Suprapubic skin (tissue), 4 donors: ENCODE measurements at regions not wholly inside any gene's neighbourhood (a gene's known extent, or its start where the extent isn't known, plus 50 kb on each side); places are given as distances from the start of the nearest gene placed in this dataset.

Experiments used
- EP300 ChIP-seq: sonication (generic); formaldehyde crosslinking; IDR thresholded peaks from one replicate; pipeline ENCODE4 v1.6.1; 2017; ENCODE audit warnings: antibody characterized with exemption
- POLR2A ChIP-seq, 2 donors: fragments of 450-650 bp; IDR thresholded peaks; one replicate each; pipeline ENCODE4 v1.6.1; 2017; ENCODE audit warnings: antibody characterized with exemption in 2 of 2, mild to moderate bottlenecking in 2 of 2, moderate library complexity in 2 of 2
- POLR2AphosphoS5 ChIP-seq, 3 donors: sonication (generic); formaldehyde crosslinking; IDR thresholded peaks; one replicate each; pipeline ENCODE4 v1.6.1; 2017; ENCODE audit warnings: antibody characterized with exemption in 3 of 3
- TF ChIP-seq, protein P1 (sequence below), 2 donors: fragments of 200-600 bp in 1 of 2; fragments of 450-650 bp in 1 of 2; sonication (generic) in 1 of 2; IDR thresholded peaks; one replicate each; pipeline ENCODE4 v1.5.1; 2016 to 2019; ENCODE audit warnings: antibody characterized with exemption in 2 of 2, mild to moderate bottlenecking in 1 of 2, moderate library complexity in 1 of 2

DNA sequence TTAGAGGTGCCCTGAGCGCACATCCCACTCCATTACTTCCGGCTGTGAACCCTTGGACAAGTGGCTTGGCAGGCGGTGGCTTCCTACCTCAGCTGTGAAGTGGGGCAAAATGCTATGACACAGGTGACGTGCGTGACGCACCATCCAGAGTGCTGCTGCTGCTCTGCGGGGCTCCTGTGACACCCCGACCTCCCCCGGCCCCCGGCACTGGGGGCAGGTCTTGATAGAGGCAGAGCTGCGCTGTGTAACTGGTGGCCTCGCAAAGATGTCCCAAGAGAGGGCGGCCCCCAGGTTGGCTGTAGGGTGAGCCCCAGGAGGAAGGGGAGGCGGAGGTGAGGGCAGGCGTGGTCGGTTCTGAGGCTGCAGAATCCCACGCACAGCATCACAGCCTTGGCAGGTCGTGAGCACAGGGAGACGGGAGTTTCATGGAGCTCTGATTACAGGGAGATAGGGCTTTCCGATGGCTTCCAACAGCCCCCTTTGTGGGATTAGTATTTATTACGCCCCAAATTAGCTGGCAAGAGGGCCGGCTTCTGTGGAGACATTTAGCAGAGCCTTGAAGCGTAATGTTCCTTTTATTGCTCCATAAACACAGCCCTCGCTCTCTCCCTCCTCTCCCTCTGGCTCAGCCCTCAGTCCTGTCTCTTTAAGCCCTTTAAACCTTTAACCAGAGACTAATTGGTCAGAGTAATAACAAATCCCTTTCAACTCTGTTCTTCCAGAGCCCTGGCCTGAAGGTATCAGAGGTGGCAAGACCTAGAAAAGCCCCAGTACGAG lies 328.1 kb downstream of the C16orf95 start:
- TF ChIP-seq POLR2A (IDR thresholded peaks at IDR 0.05), result no peak
- TF ChIP-seq, protein P1, sequence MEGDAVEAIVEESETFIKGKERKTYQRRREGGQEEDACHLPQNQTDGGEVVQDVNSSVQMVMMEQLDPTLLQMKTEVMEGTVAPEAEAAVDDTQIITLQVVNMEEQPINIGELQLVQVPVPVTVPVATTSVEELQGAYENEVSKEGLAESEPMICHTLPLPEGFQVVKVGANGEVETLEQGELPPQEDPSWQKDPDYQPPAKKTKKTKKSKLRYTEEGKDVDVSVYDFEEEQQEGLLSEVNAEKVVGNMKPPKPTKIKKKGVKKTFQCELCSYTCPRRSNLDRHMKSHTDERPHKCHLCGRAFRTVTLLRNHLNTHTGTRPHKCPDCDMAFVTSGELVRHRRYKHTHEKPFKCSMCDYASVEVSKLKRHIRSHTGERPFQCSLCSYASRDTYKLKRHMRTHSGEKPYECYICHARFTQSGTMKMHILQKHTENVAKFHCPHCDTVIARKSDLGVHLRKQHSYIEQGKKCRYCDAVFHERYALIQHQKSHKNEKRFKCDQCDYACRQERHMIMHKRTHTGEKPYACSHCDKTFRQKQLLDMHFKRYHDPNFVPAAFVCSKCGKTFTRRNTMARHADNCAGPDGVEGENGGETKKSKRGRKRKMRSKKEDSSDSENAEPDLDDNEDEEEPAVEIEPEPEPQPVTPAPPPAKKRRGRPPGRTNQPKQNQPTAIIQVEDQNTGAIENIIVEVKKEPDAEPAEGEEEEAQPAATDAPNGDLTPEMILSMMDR (IDR thresholded peaks at IDR 0.05), result no peak
- TF ChIP-seq POLR2AphosphoS5 (IDR thresholded peaks at IDR 0.05), result no peak
- no peak for TF ChIP-seq EP300
